Gastroesophageal sphincter (tissue), 2 donors: ENCODE measurements at regions not wholly inside any gene's neighbourhood (a gene's known extent, or its start where the extent isn't known, plus 50 kb on each side); places are given as distances from the start of the nearest gene placed in this dataset.

Source experiments
- POLR2A ChIP-seq, 2 donors: fragments of 450-650 bp; IDR thresholded peaks; one replicate each; pipeline ENCODE4 v1.6.1; 2017; ENCODE audit warnings: antibody characterized with exemption in 2 of 2, mild to moderate bottlenecking in 2 of 2, moderate library complexity in 1 of 2
- POLR2AphosphoS5 ChIP-seq: sonication (generic); formaldehyde crosslinking; IDR thresholded peaks from one replicate; pipeline ENCODE4 v1.6.1; 2017; ENCODE audit warnings: antibody characterized with exemption

DNA sequence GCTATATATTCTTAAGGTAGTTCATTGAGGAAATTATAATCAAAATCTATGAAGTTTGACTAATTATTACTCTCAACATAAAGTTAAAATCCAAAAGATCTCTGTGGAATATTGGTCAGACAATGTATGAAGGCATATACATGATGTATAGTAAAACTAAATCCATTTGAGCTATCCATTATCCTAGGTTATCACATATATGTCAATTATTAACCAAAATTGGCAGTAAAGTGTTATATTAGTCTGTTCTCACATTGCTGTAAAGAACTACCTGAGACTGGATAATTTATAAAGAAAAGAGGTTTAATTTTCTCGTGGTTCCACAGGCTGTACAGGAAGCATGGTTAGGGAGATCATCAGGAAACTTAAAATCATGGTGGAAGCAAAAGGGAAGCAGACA lies 511.7 kb upstream of the SGCD start:
- TF ChIP-seq POLR2A (IDR thresholded peaks at IDR 0.05), result no peak
- no peak for TF ChIP-seq POLR2AphosphoS5
